Caco-2 (cell line): ENCODE measurements at regions not wholly inside any gene's neighbourhood (a gene's known extent, or its start where the extent isn't known, plus 50 kb on each side); places are given as distances from the start of the nearest gene placed in this dataset.
"Not testable (repeated sequence)": the region's sequence is repeated elsewhere in the genome, so short reads cannot be mapped to it uniquely, and the experiment has no call there.

Experiments
- BruUV-seq: library from RNA; stranded (reverse); fragments of 400-500 nt; replicated peaks from 2 replicates; lab custom pipeline; 2021; lab: Mats Ljungman, UMichigan
- CTCF ChIA-PET: fragments of 300-600 bp; sonication (Branson Sonifier 250); formaldehyde crosslinking; loops from one replicate; lab custom pipeline; 2022; ENCODE audit warnings: antibody characterized with exemption; lab: Charles Lee
- POLR2A ChIA-PET: fragments of 300-600 bp; sonication (Branson Sonifier 250); formaldehyde crosslinking; loops from one replicate; lab custom pipeline; 2022; ENCODE audit warnings: antibody characterized with exemption; lab: Charles Lee
- DNase-seq, 2 experiments: peaks; one replicate each; pipeline versions ENCODE4 v3.0.0 to v3.0.0-alpha.2; 2020 to 2022
- H3K27me3 ChIP-seq: replicated peaks from 2 replicates; pipeline ENCODE4 v1.6.0; 2011; ENCODE audit warnings: low read length; ENCODE audit not compliant: control insufficient read depth, insufficient read depth
- H3K36me3 ChIP-seq: 2 replicates; pipeline ENCODE4 v1.5.1; 2011; ENCODE audit warnings: low read length; ENCODE audit not compliant: control insufficient read depth, insufficient read depth
- H3K4me1 ChIP-seq: fragments of 250-450 bp; sonication (Bioruptor Pico); 2 replicates; pipeline ENCODE4 v1.5.1; 2020; ENCODE audit warnings: mild to moderate bottlenecking
- H3K4me3 ChIP-seq: 2 replicates; pipeline ENCODE4 v1.5.1; 2011; ENCODE audit warnings: low read depth, mild to moderate bottlenecking, control low read depth, low read length
- H3K9me3 ChIP-seq: fragments of 250-450 bp; sonication (Bioruptor Pico); 2 replicates; pipeline ENCODE4 v1.5.1; 2020; ENCODE audit warnings: mild to moderate bottlenecking, moderate library complexity
- H3K27ac Mint-ChIP-seq: one replicate; pipeline ENCODE4 v1.8.0; 2022; ENCODE audit warnings: mixed read lengths; ENCODE audit not compliant: unreplicated experiment
- H3K27me3 Mint-ChIP-seq: one replicate; pipeline ENCODE4 v1.8.0; 2022; ENCODE audit warnings: mixed read lengths; ENCODE audit not compliant: insufficient read depth, unreplicated experiment
- H3K36me3 Mint-ChIP-seq: one replicate; pipeline ENCODE4 v1.8.0; 2022; ENCODE audit warnings: mild to moderate bottlenecking, mixed read lengths; ENCODE audit not compliant: insufficient read depth, unreplicated experiment
- H3K4me1 Mint-ChIP-seq: one replicate; pipeline ENCODE4 v1.8.0; 2022; ENCODE audit warnings: low read depth, mixed read lengths; ENCODE audit not compliant: unreplicated experiment
- H3K4me3 Mint-ChIP-seq: one replicate; pipeline ENCODE4 v1.8.0; 2022; ENCODE audit warnings: mild to moderate bottlenecking, moderate library complexity, mixed read lengths; ENCODE audit not compliant: unreplicated experiment
- H3K9me3 Mint-ChIP-seq: one replicate; pipeline ENCODE4 v1.8.0; 2022; ENCODE audit warnings: mixed read lengths; ENCODE audit not compliant: unreplicated experiment
- intact Hi-C: fragments of 100-400 bp; cut with micrococcal nuclease; formaldehyde crosslinking; loops from one replicate; pipeline ENCODE4 v1.10.0; 2022; ENCODE audit not compliant: unreplicated experiment
- TF ChIP-seq, protein P1 (sequence below), 2 experiments: fragments of 200-600 bp in 1 of 2; IDR thresholded peaks; 1 replicate in 1 of 2; 2 replicates in 1 of 2; pipeline versions ENCODE4 v1.5.1 to v1.8.0; 2011 to 2022; ENCODE audit warnings: antibody characterized with exemption in 1 of 2, control low read depth in 1 of 2, inconsistent platforms in 1 of 2, low read depth in 1 of 2, low read length in 1 of 2, mild to moderate bottlenecking in 1 of 2, moderate library complexity in 1 of 2; ENCODE audit not compliant: insufficient read depth in 1 of 2, severe bottlenecking in 1 of 2, unreplicated experiment in 1 of 2

- H3K36me3 Mint-ChIP-seq: no peaks in the 10 kb centered on the region
- POLR2A ChIA-PET: no interaction called here
- no peak overlapping the region for H3K27ac Mint-ChIP-seq
- TF ChIP-seq, protein P1, sequence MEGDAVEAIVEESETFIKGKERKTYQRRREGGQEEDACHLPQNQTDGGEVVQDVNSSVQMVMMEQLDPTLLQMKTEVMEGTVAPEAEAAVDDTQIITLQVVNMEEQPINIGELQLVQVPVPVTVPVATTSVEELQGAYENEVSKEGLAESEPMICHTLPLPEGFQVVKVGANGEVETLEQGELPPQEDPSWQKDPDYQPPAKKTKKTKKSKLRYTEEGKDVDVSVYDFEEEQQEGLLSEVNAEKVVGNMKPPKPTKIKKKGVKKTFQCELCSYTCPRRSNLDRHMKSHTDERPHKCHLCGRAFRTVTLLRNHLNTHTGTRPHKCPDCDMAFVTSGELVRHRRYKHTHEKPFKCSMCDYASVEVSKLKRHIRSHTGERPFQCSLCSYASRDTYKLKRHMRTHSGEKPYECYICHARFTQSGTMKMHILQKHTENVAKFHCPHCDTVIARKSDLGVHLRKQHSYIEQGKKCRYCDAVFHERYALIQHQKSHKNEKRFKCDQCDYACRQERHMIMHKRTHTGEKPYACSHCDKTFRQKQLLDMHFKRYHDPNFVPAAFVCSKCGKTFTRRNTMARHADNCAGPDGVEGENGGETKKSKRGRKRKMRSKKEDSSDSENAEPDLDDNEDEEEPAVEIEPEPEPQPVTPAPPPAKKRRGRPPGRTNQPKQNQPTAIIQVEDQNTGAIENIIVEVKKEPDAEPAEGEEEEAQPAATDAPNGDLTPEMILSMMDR (IDR thresholded peaks at IDR 0.05; ENCODE audit: insufficient read depth in 1 of 2, low read depth in 1 of 2, low read length in 1 of 2, severe bottlenecking in 1 of 2, unreplicated experiment in 1 of 2): no peak
- DNase-seq: no peak
- BruUV-seq: no TSS peak
- H3K27me3 Mint-ChIP-seq: peaks cover 2% of the 10 kb centered on the region
- H3K4me3 ChIP-seq: no peak overlapping the region
- intact Hi-C loops: no loop called here
- H3K4me1 ChIP-seq: no peaks in the 10 kb centered on the region
- no peaks in the 10 kb centered on the region for H3K9me3 Mint-ChIP-seq
- no peaks in the 10 kb centered on the region for H3K27me3 ChIP-seq
- H3K9me3 ChIP-seq: no peaks in the 10 kb centered on the region
- no peak overlapping the region for H3K4me3 Mint-ChIP-seq
- H3K36me3 ChIP-seq: no peaks in the 10 kb centered on the region
- CTCF ChIA-PET: no interaction called here
- no peaks in the 10 kb centered on the region for H3K4me1 Mint-ChIP-seq
These were observed 148.4 kb upstream of the TRPM3 start for GRCh38 chr9:71269859-71270258.

DNA sequence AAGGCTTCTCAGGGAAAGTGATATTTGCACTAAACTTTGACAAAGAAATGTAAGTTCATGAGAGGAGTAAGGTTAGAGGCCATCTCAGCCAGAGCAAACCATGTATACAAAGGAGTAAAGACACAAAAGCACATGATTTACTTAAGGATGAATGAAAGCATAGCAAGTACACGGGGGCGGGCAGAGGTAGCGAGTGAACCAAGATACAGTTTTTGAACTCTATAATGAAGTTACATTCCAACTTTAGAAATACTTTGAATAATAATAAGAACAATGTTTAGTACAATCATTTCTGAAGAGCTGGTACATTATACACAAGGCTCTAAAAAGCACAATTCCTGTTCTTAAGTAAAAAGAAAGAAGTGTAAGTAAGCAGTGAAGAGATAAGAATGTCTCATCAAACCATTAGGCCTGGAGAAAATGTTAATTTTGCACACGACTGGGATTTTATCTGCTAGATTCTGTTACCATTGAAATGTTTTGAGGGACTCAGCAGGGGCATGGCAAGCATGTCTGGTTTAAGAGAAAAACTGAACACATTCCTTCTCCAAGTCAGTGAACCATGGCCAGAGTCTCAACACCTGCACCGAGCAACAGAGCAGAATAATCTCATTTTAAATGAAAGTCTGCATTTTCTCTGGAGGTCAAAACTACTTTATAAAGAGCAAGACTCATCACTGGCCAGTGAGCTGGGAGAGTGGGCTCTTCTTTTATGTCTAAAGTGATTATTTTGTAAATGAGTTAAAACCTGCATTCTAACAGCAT, 147.6 kb upstream of the TRPM3 start:
- DNase-seq: no peak
- Histone ChIP-seq H3K9me3 (no peaks in the 10 kb centered on the region), H3K4me3 (no peak overlapping the region), H3K4me1 (no peaks in the 10 kb centered on the region), H3K27me3 (no peaks in the 10 kb centered on the region), H3K36me3 (no peaks in the 10 kb centered on the region)
- CTCF ChIA-PET: no interaction called here
- Mint-ChIP-seq H3K9me3 (no peaks in the 10 kb centered on the region), H3K36me3 (no peaks in the 10 kb centered on the region), H3K4me3 (no peak overlapping the region), H3K4me1 (no peaks in the 10 kb centered on the region), H3K27ac (no peak overlapping the region), H3K27me3 (peaks cover 2% of the 10 kb centered on the region)
- intact Hi-C loops: no loop called here
- BruUV-seq: no TSS peak
- TF ChIP-seq, protein P1 (IDR thresholded peaks at IDR 0.05; ENCODE audit: insufficient read depth in 1 of 2, low read depth in 1 of 2, low read length in 1 of 2, severe bottlenecking in 1 of 2, unreplicated experiment in 1 of 2): no peak
- POLR2A ChIA-PET: no interaction called here

DNA sequence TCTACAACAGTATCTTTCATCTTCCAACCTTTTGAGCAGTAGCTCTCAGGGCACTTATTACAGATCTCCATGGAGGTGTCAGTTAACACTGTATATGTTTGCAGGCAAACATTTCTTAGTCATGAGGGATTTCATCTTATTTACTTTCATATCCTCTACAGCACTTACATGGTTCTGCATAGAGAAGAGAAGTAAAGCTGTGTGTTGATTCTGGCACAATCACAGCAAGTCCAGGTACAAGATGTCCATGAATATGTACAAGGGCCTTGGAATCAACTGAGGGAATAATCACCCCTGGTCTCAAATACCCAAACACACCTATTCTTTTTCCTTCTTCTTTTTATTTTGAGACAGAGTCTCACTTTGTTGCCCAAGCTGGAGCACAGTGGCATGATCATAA, 142.0 kb upstream of the TRPM3 start:
- Mint-ChIP-seq H3K9me3 (peaks cover 9% of the 10 kb centered on the region), H3K36me3 (no peaks in the 10 kb centered on the region), H3K4me3 (no peak overlapping the region), H3K4me1 (no peaks in the 10 kb centered on the region), H3K27ac (no peak overlapping the region), H3K27me3 (peaks cover 2% of the 10 kb centered on the region)
- H3K4me1 ChIP-seq: no peaks in the 10 kb centered on the region
- TF ChIP-seq, protein P1 (IDR thresholded peaks at IDR 0.05; ENCODE audit: insufficient read depth in 1 of 2, low read depth in 1 of 2, low read length in 1 of 2, severe bottlenecking in 1 of 2, unreplicated experiment in 1 of 2): no peak
- DNase-seq: no peak
- H3K27me3 ChIP-seq: no peaks in the 10 kb centered on the region
- H3K9me3 ChIP-seq: no peaks in the 10 kb centered on the region
- intact Hi-C loops: no loop called here
- CTCF ChIA-PET: no interaction called here
- POLR2A ChIA-PET: no interaction called here
- H3K4me3 ChIP-seq: no peak overlapping the region
- BruUV-seq: no TSS peak
- no peaks in the 10 kb centered on the region for H3K36me3 ChIP-seq

GRCh38 chr9:71260419-71260818, 139.0 kb upstream of the TRPM3 start:
- H3K4me1 ChIP-seq, H3K4me1 Mint-ChIP-seq, H3K4me3 ChIP-seq, H3K36me3 ChIP-seq, intact Hi-C loops, BruUV-seq, H3K36me3 Mint-ChIP-seq, H3K9me3 Mint-ChIP-seq, POLR2A ChIA-PET, H3K27ac Mint-ChIP-seq, H3K27me3 Mint-ChIP-seq, H3K4me3 Mint-ChIP-seq, DNase-seq, H3K27me3 ChIP-seq, CTCF ChIA-PET, H3K9me3 ChIP-seq: not testable (repeated sequence)
